NT2/D1 (cell line): ENCODE measurements at regions not wholly inside any gene's neighbourhood (a gene's known extent, or its start where the extent isn't known, plus 50 kb on each side); places are given as distances from the start of the nearest gene placed in this dataset.

Experiments
- SUZ12 ChIP-seq: IDR thresholded peaks from 2 replicates; pipeline ENCODE4 v1.6.1; 2011; ENCODE audit not compliant: insufficient read length, insufficient read depth; ENCODE audit errors: extremely low read depth
- YY1 ChIP-seq: IDR thresholded peaks from 2 replicates; pipeline ENCODE4 v1.6.1; 2011; ENCODE audit not compliant: insufficient read length, insufficient read depth
- ZNF274 ChIP-seq: IDR thresholded peaks from 2 replicates; pipeline ENCODE4 v1.6.1; 2011; ENCODE audit warnings: mild to moderate bottlenecking, low read depth, low read length

- no peak for TF ChIP-seq YY1
- no peak for TF ChIP-seq SUZ12
- no peak for TF ChIP-seq ZNF274
These were observed 84.0 kb upstream of the ATP6AP2 start for GRCh38 chrX:40496728-40497127.
